GM21786 (cell line): ENCODE measurements at regions not wholly inside any gene's neighbourhood (a gene's known extent, or its start where the extent isn't known, plus 50 kb on each side); places are given as distances from the start of the nearest gene placed in this dataset.

Experiments
- ATAC-seq: cut with Tn5 transposase; IDR thresholded peaks from one replicate; pipeline ENCODE4 v1.9.1; 2021; ENCODE audit not compliant: unreplicated experiment

- ATAC-seq = no peak
These were observed 50.5 kb upstream of the ZNF438 start for GRCh38 chr10:31081937-31082840.

GRCh38 chr10:31083765-31084184 is 52.1 kb upstream of the ZNF438 start:
- ATAC-seq = no peak

- ATAC-seq = no peak
These were observed 55.3 kb upstream of the ZNF438 start for GRCh38 chr10:31087011-31087410.

GRCh38 chr10:31087851-31088250 is 56.2 kb upstream of the ZNF438 start:
- ATAC-seq = no peak

DNA sequence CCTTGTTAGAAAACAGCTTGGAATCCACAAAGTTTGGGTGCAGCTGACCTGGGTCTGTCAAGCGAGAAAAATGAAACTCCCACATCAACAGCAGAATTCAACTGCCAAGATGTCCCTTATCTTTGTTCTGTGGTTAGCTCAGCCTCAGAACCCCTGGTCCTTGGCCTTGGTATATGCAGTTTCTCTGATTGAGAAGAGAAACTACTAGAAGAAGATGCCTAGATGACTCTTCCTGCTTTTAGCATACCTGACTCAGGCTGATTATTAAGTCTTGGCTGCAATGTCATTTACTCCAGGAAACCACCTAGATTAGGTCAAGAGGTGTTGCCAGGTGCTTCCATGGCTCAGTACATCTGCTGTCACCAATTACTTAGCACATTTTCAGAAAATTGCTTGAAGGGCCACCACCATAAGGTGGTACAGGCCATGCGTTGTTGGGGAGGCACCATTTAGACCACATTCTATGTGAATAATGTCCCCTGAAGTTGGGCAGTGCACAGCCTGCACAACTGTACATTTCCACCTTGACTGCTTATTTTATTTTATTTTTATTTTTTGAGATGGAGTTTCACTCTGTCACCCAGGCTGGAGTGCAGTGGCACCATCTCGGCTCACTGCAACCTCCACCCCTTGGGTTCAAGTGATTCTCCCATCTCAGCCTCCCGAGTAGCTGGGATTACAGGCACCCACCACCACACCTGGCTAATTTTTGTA is 59.4 kb upstream of the ZNF438 start:
- peak; percentile 90 for ATAC-seq

DNA sequence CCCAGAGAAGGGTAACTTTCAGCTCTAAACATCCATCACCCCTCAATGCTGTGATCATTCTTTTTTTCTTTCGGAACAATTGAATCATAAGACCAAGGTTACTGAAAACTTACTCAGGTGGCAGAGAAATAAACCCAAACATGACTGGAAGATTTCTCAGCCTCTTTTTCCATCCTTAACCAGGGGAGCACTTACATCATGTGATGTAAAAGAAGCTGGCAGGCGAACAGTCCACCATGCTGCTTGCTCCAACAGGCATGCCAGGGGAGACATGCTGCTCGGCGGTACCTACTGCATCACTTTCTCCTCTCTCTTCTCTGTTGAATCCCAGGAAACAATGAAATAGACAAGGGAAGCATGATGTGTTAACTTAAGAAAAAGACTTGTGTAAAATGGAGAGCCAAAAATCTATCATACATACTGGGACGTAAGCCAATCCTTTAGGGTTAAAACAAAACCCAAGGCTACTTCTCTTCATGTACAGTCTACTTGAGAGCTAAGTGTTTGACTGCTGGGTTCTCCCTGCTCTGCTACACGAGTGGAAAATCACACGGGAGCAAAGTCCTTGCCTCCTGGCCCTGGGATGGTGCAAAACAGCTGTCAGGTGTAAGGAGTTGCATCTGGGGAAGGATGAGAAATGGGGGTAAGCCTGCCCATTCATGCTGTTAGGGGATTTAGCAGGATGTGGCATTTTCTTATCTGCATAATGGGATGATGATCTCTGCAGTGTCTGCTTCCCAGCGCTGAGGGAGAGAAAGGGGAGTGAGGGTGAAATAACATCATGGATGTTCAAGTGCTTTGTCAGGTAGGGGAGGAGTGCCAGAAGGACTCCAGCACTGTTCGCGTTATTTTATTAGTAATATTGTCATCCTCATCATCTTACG is 64.3 kb upstream of the ZNF438 start:
- no peak for ATAC-seq

- ATAC-seq = no peak
These were observed 66.4 kb upstream of the ZNF438 start for GRCh38 chr10:31098046-31098445.

- no peak for ATAC-seq
These were observed 67.4 kb upstream of the ZNF438 start for GRCh38 chr10:31099094-31099493.

DNA sequence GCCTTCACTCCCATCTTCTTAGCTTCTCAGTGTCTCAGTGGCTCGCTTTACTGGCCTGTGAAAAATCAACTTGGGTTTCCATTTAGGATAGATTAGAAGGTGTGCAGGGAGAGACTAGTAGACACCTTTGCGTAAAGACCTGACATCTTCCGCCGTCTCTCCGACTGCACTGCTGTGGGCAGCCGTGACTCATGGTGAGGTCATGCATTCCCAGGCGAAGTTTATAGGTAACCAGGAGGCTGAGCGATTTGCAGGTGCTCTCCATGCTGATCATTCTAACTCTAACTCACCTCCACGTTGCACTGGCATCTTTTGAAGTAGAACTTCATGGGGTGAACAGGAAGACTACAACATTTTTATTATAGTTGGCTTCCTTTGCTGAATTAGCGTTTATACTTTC is 68.0 kb upstream of the ZNF438 start:
- no peak for ATAC-seq

- no peak for ATAC-seq
These were observed 68.5 kb upstream of the ZNF438 start for GRCh38 chr10:31100115-31100601.

GRCh38 chr10:31100662-31101061 is 69.0 kb upstream of the ZNF438 start:
- no peak for ATAC-seq

- ATAC-seq = peak; percentile 80
These were observed 69.5 kb upstream of the ZNF438 start for GRCh38 chr10:31101123-31101522.

- ATAC-seq = no peak
These were observed 70.8 kb upstream of the ZNF438 start for GRCh38 chr10:31102421-31102820.

DNA sequence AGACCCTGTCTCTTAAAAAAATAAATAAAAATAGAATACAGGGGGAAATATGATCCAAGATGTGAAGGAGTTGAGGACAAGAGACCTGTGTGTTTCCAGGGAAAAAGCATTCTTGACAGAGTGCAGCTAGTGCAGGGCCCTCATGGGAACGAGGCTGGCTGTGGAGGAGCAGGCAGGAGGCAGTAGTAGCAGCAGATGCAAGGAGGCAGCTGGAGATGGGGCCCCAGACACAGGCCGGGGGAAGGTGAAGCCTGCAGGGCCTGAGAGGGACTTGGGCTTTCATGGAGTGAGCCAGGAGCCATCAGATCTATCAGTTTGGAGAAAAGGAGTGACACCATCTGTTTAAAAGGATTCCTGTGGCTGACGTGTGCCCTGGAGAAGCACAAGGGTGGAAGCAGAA is 71.4 kb upstream of the ZNF438 start:
- no peak for ATAC-seq

DNA sequence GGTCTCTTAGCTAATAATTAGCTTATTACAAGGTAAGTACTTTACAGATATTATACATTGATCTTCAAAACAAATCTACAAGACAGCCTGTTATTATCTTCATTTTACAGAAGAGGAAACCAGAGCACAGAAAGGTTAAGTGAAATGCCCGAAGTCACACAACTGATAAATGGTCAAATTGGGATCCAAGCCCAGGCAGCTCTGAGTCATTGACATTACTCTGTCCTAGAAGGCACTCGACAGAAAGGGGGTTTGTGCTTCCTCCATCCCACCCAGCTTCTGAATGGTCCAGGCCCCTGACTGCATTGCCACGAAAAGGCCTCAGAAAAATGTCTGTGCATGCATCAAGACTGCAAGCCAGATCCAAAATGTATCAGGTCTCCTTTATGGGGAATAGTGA is 81.3 kb upstream of the ZNF438 start:
- no peak for ATAC-seq

- ATAC-seq = no peak
These were observed 84.6 kb upstream of the ZNF438 start for GRCh38 chr10:31116226-31116625.

DNA sequence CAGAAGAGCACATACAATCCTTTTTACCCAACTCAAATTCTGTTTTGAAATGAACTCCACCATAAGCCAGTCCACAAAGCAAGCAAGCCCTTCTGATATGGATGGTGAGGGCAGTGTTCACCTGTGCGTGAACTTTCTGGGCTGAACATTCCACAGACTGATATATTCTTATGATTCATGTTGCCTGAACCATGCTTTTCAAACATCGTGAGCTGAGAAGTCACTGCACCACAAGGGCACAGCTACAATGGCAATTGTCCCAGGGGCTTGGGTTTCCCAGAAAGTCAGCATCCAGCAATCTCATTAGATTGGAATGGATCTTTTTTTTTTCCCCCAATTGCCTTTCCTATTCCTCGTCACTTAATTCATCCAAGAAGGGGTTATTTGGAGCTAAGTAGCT is 86.9 kb upstream of the ZNF438 start:
- ATAC-seq = no peak

GRCh38 chr10:31120392-31120791 is 88.7 kb upstream of the ZNF438 start:
- no peak for ATAC-seq

- ATAC-seq = no peak
These were observed 89.5 kb upstream of the ZNF438 start for GRCh38 chr10:31120961-31121685.

DNA sequence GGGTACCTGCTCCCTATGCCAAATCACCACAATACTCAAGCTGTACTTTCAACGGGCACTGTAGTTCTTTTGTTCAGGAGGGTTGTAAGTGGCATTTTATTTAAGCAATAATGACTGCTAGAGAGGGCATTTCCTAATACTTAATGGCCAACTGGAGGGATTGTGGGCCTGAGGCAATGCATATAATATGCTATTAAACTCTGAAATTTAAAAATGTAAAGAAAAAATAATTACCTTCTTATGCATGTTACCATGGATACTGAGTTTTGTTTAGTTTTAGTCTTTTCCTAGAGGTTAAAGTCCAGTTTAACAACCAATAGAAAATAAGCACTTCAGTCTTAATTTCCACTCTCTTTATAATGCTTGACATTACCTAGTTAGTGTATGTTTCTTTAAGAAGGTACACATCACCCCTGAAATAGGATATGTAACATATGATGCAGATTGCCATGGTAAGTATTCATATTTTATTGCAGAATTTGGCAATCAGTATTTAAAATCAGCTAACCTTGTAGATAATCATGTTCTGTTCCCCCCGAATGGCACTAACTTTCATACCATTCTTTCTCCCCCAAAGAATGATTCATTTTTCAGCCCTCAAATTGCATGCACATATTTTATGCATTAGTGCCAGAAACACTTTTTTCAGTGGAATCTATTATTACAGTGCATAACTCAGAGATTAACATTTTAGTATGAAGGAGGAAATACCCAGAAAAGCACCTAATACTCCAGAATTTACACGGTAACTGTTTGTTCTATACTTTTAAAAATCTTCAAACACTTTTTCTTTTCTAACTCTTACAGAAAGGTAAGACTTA is 90.3 kb upstream of the ZNF438 start:
- no peak for ATAC-seq
